ENCODE measurements at regions not wholly inside any gene's neighbourhood (a gene's known extent, or its start where the extent isn't known, plus 50 kb on each side); places are given as distances from the start of the nearest gene placed in this dataset.

DNA sequence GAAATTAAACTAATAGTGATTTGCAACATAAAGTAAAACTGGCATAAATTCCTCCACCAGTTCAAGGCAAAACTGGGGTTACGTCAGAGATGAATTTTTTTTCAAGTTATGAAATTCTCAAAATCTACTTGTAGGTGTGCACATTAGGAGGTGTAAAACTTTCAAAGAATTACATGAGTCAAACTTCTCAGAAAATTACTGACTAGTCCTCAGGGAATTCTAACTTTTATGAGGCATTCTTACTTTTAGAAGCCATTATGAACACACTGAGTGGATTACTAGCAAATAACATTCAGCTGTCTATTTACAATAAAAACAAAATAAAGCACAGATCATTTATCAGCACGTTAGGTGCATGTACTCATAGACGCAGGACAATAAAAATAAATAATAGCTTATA lies 348.7 kb downstream of the CDH11 start:
- TF ChIP-seq POLR2AphosphoS5 (IDR thresholded peaks at IDR 0.05; ENCODE audit: borderline replicate concordance, low read depth, low read length): no peak
- no peak for TF ChIP-seq EZH2 (IDR thresholded peaks at IDR 0.05)
- TF ChIP-seq FOXP2 (optimal IDR thresholded peaks at IDR 0.05; ENCODE audit: control extremely low read depth, extremely low read length, insufficient read depth): no peak
- H3K9ac ChIP-seq (ENCODE audit: insufficient read length): no peak overlapping the region
- no peaks in the 10 kb centered on the region for H3K36me3 ChIP-seq (ENCODE audit: insufficient read depth, low read length)
- no peak overlapping the region for H3K4me3 ChIP-seq
- no peaks in the 10 kb centered on the region for H3K9me3 ChIP-seq (ENCODE audit: low read depth, low read length)
- peak overlapping the region; percentile 67; the same call in 1 of the 2 replicates for H3K27ac ChIP-seq
- no peak for DNase-seq (ENCODE audit: low read depth, low spot score)

DNA sequence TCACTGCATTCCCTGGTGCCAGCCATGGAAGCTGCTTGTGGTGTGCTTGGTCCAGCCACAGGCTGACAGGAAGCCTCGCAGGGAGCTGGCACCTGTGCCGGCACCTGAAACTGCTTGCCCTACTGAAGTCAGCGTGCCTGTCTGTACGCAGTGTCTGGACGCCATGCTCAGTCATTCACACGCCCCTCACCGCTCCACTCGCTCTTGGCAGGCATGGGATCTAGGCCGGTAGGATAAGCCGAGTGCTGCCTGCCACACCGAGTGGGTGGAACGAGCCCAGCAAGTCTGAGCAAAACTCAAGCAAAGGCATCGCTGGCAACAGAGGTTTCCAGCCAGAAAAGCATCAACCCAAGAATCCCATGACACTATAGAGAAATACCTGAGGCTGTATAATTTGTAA lies 350.6 kb downstream of the CDH11 start:
- Histone ChIP-seq H3K4me3 (no peak overlapping the region), H3K9me3 (ENCODE audit: low read depth, low read length) (no peaks in the 10 kb centered on the region), H3K9ac (ENCODE audit: insufficient read length) (no peak overlapping the region), H3K36me3 (ENCODE audit: insufficient read depth, low read length) (no peaks in the 10 kb centered on the region), H3K27ac (no peak overlapping the region)
- TF ChIP-seq FOXP2 (optimal IDR thresholded peaks at IDR 0.05; ENCODE audit: control extremely low read depth, extremely low read length, insufficient read depth) (no peak), EZH2 (IDR thresholded peaks at IDR 0.05) (no peak), POLR2AphosphoS5 (IDR thresholded peaks at IDR 0.05; ENCODE audit: borderline replicate concordance, low read depth, low read length) (no peak)
- no peak for DNase-seq (ENCODE audit: low read depth, low spot score)

DNA sequence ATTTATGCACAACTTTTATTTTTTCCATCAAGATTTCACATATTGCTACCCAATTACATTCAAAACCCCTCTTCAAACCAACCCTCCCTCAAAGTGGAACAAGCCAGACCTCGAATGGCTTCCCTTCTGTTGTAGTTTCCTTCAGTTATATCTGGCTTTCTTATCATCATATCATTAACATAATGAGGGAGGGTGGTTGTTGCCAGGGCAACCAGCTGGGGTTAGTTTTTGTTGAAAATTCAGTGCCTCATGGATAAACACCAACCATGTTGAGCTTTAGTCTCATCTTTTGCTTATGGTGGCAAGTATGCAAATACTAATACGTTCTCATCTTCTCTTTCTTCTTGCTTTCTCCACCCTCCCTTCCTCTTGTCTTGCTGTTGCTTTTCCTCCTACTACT lies 359.7 kb downstream of the CDH11 start:
- TF ChIP-seq POLR2AphosphoS5 (IDR thresholded peaks at IDR 0.05; ENCODE audit: borderline replicate concordance, low read depth, low read length) (no peak), EZH2 (IDR thresholded peaks at IDR 0.05) (no peak), FOXP2 (optimal IDR thresholded peaks at IDR 0.05; ENCODE audit: control extremely low read depth, extremely low read length, insufficient read depth) (no peak)
- no peaks in the 10 kb centered on the region for H3K9me3 ChIP-seq (ENCODE audit: low read depth, low read length)
- no peak overlapping the region for H3K27ac ChIP-seq
- no peak overlapping the region for H3K9ac ChIP-seq (ENCODE audit: insufficient read length)
- DNase-seq (ENCODE audit: low read depth, low spot score): no peak
- no peaks in the 10 kb centered on the region for H3K36me3 ChIP-seq (ENCODE audit: insufficient read depth, low read length)
- H3K4me3 ChIP-seq: no peak overlapping the region

GRCh38 chr16:64754279-64754678 lies 367.6 kb downstream of the CDH11 start:
- peak; percentile 59 for DNase-seq (ENCODE audit: low read depth, low spot score)
- no peak overlapping the region for H3K9ac ChIP-seq (ENCODE audit: insufficient read length)
- H3K9me3 ChIP-seq (ENCODE audit: low read depth, low read length): no peaks in the 10 kb centered on the region
- TF ChIP-seq FOXP2 (optimal IDR thresholded peaks at IDR 0.05; ENCODE audit: control extremely low read depth, extremely low read length, insufficient read depth) (no peak), POLR2AphosphoS5 (IDR thresholded peaks at IDR 0.05; ENCODE audit: borderline replicate concordance, low read depth, low read length) (no peak), EZH2 (IDR thresholded peaks at IDR 0.05) (no peak)
- no peaks in the 10 kb centered on the region for H3K36me3 ChIP-seq (ENCODE audit: insufficient read depth, low read length)
- peak overlapping the region; percentile 69 for H3K27ac ChIP-seq
- peak overlapping the region; percentile 43 for H3K4me3 ChIP-seq

GRCh38 chr16:64751906-64752305 lies 370.0 kb downstream of the CDH11 start:
- no peaks in the 10 kb centered on the region for H3K9me3 ChIP-seq (ENCODE audit: low read depth, low read length)
- H3K36me3 ChIP-seq (ENCODE audit: insufficient read depth, low read length): no peaks in the 10 kb centered on the region
- no peak overlapping the region for H3K9ac ChIP-seq (ENCODE audit: insufficient read length)
- TF ChIP-seq POLR2AphosphoS5 (IDR thresholded peaks at IDR 0.05; ENCODE audit: borderline replicate concordance, low read depth, low read length) (no peak), EZH2 (IDR thresholded peaks at IDR 0.05) (no peak), FOXP2 (optimal IDR thresholded peaks at IDR 0.05; ENCODE audit: control extremely low read depth, extremely low read length, insufficient read depth) (no peak)
- H3K27ac ChIP-seq: no peak overlapping the region
- DNase-seq (ENCODE audit: low read depth, low spot score): no peak
- H3K4me3 ChIP-seq: no peak overlapping the region

DNA sequence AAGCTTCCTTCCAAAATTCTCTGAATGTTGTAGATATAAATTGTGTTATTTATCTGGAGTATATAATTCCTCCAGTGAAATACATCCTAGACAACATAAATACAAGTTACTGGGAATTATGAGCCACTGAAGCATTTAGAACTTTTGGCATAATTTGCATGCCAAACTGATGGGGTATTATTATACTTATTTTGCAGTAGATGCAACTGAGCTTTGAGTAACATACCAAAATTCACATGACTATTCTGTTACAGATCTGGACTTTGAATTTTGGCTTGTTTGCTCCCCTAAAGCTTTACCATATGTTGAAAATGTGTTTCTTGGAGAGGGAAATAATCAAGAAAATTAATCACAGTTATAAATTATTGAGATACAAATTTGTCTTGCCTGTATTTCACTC lies 372.5 kb downstream of the CDH11 start:
- TF ChIP-seq EZH2 (IDR thresholded peaks at IDR 0.05) (no peak), FOXP2 (optimal IDR thresholded peaks at IDR 0.05; ENCODE audit: control extremely low read depth, extremely low read length, insufficient read depth) (no peak), POLR2AphosphoS5 (IDR thresholded peaks at IDR 0.05; ENCODE audit: borderline replicate concordance, low read depth, low read length) (no peak)
- Histone ChIP-seq H3K4me3 (no peak overlapping the region), H3K9me3 (ENCODE audit: low read depth, low read length) (no peaks in the 10 kb centered on the region), H3K27ac (no peak overlapping the region), H3K36me3 (ENCODE audit: insufficient read depth, low read length) (no peaks in the 10 kb centered on the region), H3K9ac (ENCODE audit: insufficient read length) (no peak overlapping the region)
- no peak for DNase-seq (ENCODE audit: low read depth, low spot score)

- Histone ChIP-seq H3K36me3 (ENCODE audit: insufficient read depth, low read length) (no peaks in the 10 kb centered on the region), H3K4me3 (no peak overlapping the region), H3K9me3 (ENCODE audit: low read depth, low read length) (no peaks in the 10 kb centered on the region), H3K9ac (ENCODE audit: insufficient read length) (no peak overlapping the region), H3K27ac (no peak overlapping the region)
- DNase-seq (ENCODE audit: low read depth, low spot score): no peak
- no peak for TF ChIP-seq POLR2AphosphoS5 (IDR thresholded peaks at IDR 0.05; ENCODE audit: borderline replicate concordance, low read depth, low read length)
- TF ChIP-seq EZH2 (IDR thresholded peaks at IDR 0.05): no peak
- TF ChIP-seq FOXP2 (optimal IDR thresholded peaks at IDR 0.05; ENCODE audit: control extremely low read depth, extremely low read length, insufficient read depth): no peak
Observed at GRCh38 chr16:64745258-64745930, 376.5 kb downstream of the CDH11 start.

- no peak for DNase-seq (ENCODE audit: low read depth, low spot score)
- H3K27ac ChIP-seq: no peak overlapping the region
- H3K9ac ChIP-seq (ENCODE audit: insufficient read length): no peak overlapping the region
- no peaks in the 10 kb centered on the region for H3K36me3 ChIP-seq (ENCODE audit: insufficient read depth, low read length)
- no peak overlapping the region for H3K4me3 ChIP-seq
- TF ChIP-seq EZH2 (IDR thresholded peaks at IDR 0.05) (no peak), FOXP2 (optimal IDR thresholded peaks at IDR 0.05; ENCODE audit: control extremely low read depth, extremely low read length, insufficient read depth) (no peak), POLR2AphosphoS5 (IDR thresholded peaks at IDR 0.05; ENCODE audit: borderline replicate concordance, low read depth, low read length) (no peak)
- no peaks in the 10 kb centered on the region for H3K9me3 ChIP-seq (ENCODE audit: low read depth, low read length)
Observed at GRCh38 chr16:64742455-64743223, 379.2 kb downstream of the CDH11 start.

All from SK-N-MC (cell line).